HCT116 (cell line): ENCODE measurements at regions not wholly inside any gene's neighbourhood (a gene's known extent, or its start where the extent isn't known, plus 50 kb on each side); places are given as distances from the start of the nearest gene placed in this dataset.

ENCODE experiments used
- ATAC-seq: fragments of 200-7000 bp; cut with Tn5 transposase; 2 replicates; pipeline ENCODE4 v1.9.1; 2020; ENCODE audit warnings: mild to moderate bottlenecking, moderate library complexity
- BruUV-seq: library from RNA; stranded (reverse); fragments of 400-500 nt; replicated peaks from 2 replicates; lab custom pipeline; 2021; lab: Mats Ljungman, UMichigan
- CTCF ChIA-PET: fragments of 300-600 bp; sonication (Branson Sonifier 250); formaldehyde crosslinking; loops from one replicate; lab custom pipeline; 2021; ENCODE audit warnings: antibody characterized with exemption; lab: Charles Lee
- POLR2A ChIA-PET: fragments of 300-600, 350-600 bp; sonication (Branson Sonifier 250); formaldehyde crosslinking; loops from one replicate; lab custom pipeline; 2021; ENCODE audit warnings: antibody characterized with exemption; lab: Charles Lee
- RAD21 ChIA-PET, 2 experiments: fragments of 300-600 bp; sonication (Branson Sonifier 250); formaldehyde crosslinking; loops; one replicate each; lab custom pipeline; 2023; ENCODE audit warnings: low total read pairs in 2 of 2; ENCODE audit not compliant: uncharacterized antibody in 2 of 2, unreplicated experiment in 2 of 2, low non-redundant PET in 1 of 2; lab: Charles Lee
- DNase-seq: peaks from one replicate; pipeline ENCODE4 v3.0.0-alpha.2; 2010; ENCODE audit warnings: low read depth, low spot score
- H2AFZ ChIP-seq: fragments of 200-600 bp; shearing (Covaris generic), sonication (generic); 2 replicates; pipeline ENCODE4 v1.6.1; 2017; ENCODE audit warnings: low read depth, mixed run types, mixed read lengths, antibody characterized with exemption, low read length; ENCODE audit not compliant: poor library complexity, severe bottlenecking
- H3K27ac ChIP-seq: 2 replicates; pipeline ENCODE4 v1.5.1; 2012; ENCODE audit warnings: low read depth, low read length
- H3K27me3 ChIP-seq: fragments of 200-600 bp; sonication (generic); 2 replicates; pipeline ENCODE4 v1.6.1; 2016; ENCODE audit warnings: mixed run types, low read length, mixed read lengths; ENCODE audit not compliant: insufficient read depth
- H3K36me3 ChIP-seq, 2 experiments: fragments of 200-500 bp in 1 of 2; fragments of 200-600 bp in 1 of 2; sonication (Bioruptor generic) in 1 of 2; sonication (generic) in 1 of 2; 2 replicates each; pipeline versions ENCODE4 v1.5.1 to v1.6.1; 2014 to 2016; ENCODE audit warnings: low read length in 2 of 2, inconsistent platforms in 1 of 2, mixed read lengths in 1 of 2, mixed run types in 1 of 2; ENCODE audit not compliant: insufficient read depth in 2 of 2, control insufficient read depth in 1 of 2
- H3K4me1 ChIP-seq, 2 experiments: fragments of 200-600 bp in 1 of 2; sonication (generic) in 1 of 2; 2 replicates each; pipeline versions ENCODE4 v1.5.1 to v1.6.1; 2012 to 2017; ENCODE audit warnings: low read length in 2 of 2, inconsistent platforms in 1 of 2, mild to moderate bottlenecking in 1 of 2, mixed read lengths in 1 of 2, mixed run types in 1 of 2, moderate library complexity in 1 of 2; ENCODE audit not compliant: insufficient read depth in 2 of 2, control insufficient read depth in 1 of 2
- H3K4me2 ChIP-seq: fragments of 200-600 bp; sonication (generic); 2 replicates; pipeline ENCODE4 v1.6.1; 2017; ENCODE audit warnings: mixed run types, low read length, mixed read lengths
- H3K4me3 ChIP-seq, 2 experiments: fragments of 200-600 bp in 1 of 2; sonication (generic) in 1 of 2; replicated peaks in 1 of 2; 2 replicates each; pipeline ENCODE4 v1.5.1; 2011 to 2016; ENCODE audit warnings: low read length in 2 of 2, control low read depth in 1 of 2, low read depth in 1 of 2, mild to moderate bottlenecking in 1 of 2, mixed read lengths in 1 of 2, mixed run types in 1 of 2
- H3K79me2 ChIP-seq: fragments of 200-600 bp; sonication (generic); 2 replicates; pipeline ENCODE4 v1.6.1; 2017; ENCODE audit warnings: mild to moderate bottlenecking, mixed run types, low read length, moderate library complexity, mixed read lengths; ENCODE audit not compliant: insufficient read depth
- H3K9ac ChIP-seq: fragments of 200-600 bp; sonication (generic); 2 replicates; pipeline ENCODE4 v1.6.1; 2016; ENCODE audit warnings: low read length, mixed read lengths
- H3K9me2 ChIP-seq: fragments of 200-600 bp; sonication (generic), shearing (Covaris generic); 2 replicates; pipeline ENCODE4 v1.6.1; 2017; ENCODE audit warnings: mixed run types, mild to moderate bottlenecking, moderate library complexity; ENCODE audit not compliant: insufficient read depth
- H3K9me3 ChIP-seq, 2 experiments: fragments of 200-500 bp in 1 of 2; fragments of 200-600 bp in 1 of 2; sonication (Bioruptor generic) in 1 of 2; sonication (generic) in 1 of 2; 2 replicates each; pipeline ENCODE4 v1.6.1; 2014 to 2017; ENCODE audit warnings: low read length in 2 of 2, mixed read lengths in 2 of 2, inconsistent platforms in 1 of 2, low read depth in 1 of 2, mild to moderate bottlenecking in 1 of 2, mixed run types in 1 of 2, moderate library complexity in 1 of 2; ENCODE audit not compliant: control insufficient read depth in 1 of 2, insufficient read depth in 1 of 2
- H4K20me1 ChIP-seq: fragments of 200-600 bp; sonication (generic), shearing (Covaris generic); 2 replicates; pipeline ENCODE4 v1.6.1; 2017; ENCODE audit warnings: mixed run types, mild to moderate bottlenecking, moderate library complexity; ENCODE audit not compliant: insufficient read depth
- CEBPB ChIP-seq: IDR thresholded peaks from 2 replicates; pipeline ENCODE4 v1.6.1; 2012; ENCODE audit warnings: low read depth
- CTCF ChIP-seq, 3 experiments: fragments of 200-600 bp in 1 of 3; sonication (generic) in 1 of 3; IDR thresholded peaks in 2 of 3; conservative IDR thresholded peaks in 1 of 3; 2 replicates each; pipeline ENCODE4 v1.5.1; 2012 to 2017; ENCODE audit warnings: low read depth in 2 of 3, low read length in 2 of 3, antibody characterized with exemption in 1 of 3, borderline replicate concordance in 1 of 3, control low read depth in 1 of 3, mild to moderate bottlenecking in 1 of 3, mixed read lengths in 1 of 3, mixed run types in 1 of 3, moderate library complexity in 1 of 3; ENCODE audit not compliant: insufficient read depth in 1 of 3
- EGR1 ChIP-seq: IDR thresholded peaks from 2 replicates; pipeline ENCODE4 v1.6.1; 2012; ENCODE audit warnings: low read depth
- EZH2 ChIP-seq: fragments of 200-600 bp; sonication (generic); IDR thresholded peaks from 2 replicates; pipeline ENCODE4 v1.6.1; 2017; ENCODE audit warnings: antibody characterized with exemption, mixed run types
- FOSL1 ChIP-seq: IDR thresholded peaks from 2 replicates; pipeline ENCODE4 v1.6.1; 2012; ENCODE audit warnings: low read depth
- MAX ChIP-seq: IDR thresholded peaks from 2 replicates; pipeline ENCODE4 v1.6.1; 2012
- POLR2AphosphoS5 ChIP-seq: IDR thresholded peaks from 2 replicates; pipeline ENCODE4 v1.6.1; 2011; ENCODE audit warnings: mild to moderate bottlenecking, low read depth, low read length, moderate library complexity
- SIN3A ChIP-seq: IDR thresholded peaks from 2 replicates; pipeline ENCODE4 v1.6.1; 2012; ENCODE audit warnings: low read depth
- ZFX ChIP-seq: fragments of 450-650 bp; IDR thresholded peaks from 2 replicates; pipeline ENCODE4 v1.6.1; 2017
- intact Hi-C: fragments of 100-400 bp; cut with micrococcal nuclease; formaldehyde crosslinking; loops from 2 replicates; pipeline ENCODE4 v1.10.0; 2022

- POLR2A ChIA-PET = no interaction called here
These were observed 999.4 kb upstream of the GJE1 start for GRCh38 chr6:141133346-141133745.

GRCh38 chr6:141131616-141132015 lies 1001.1 kb upstream of the GJE1 start:
- H3K4me2 ChIP-seq = no peak overlapping the region
- TF ChIP-seq FOSL1 (no peak), CTCF (IDR thresholded peaks at IDR 0.05 in 2 of 3, conservative IDR thresholded peaks at IDR 0.05 in 1 of 3; ENCODE audit: borderline replicate concordance in 1 of 3, insufficient read depth in 1 of 3, low read depth in 2 of 3, low read length in 2 of 3) (no peak), MAX (no peak)
- TF ChIP-seq, all 23 proteins: peak for 0
- BruUV-seq = no TSS peak
- H3K4me3 ChIP-seq = no peak overlapping the region
- RAD21 ChIA-PET = no interaction called here
- no peak overlapping the region for H3K27ac ChIP-seq
- no peak overlapping the region for H3K9ac ChIP-seq
- no peaks in the 10 kb centered on the region for H3K36me3 ChIP-seq
- H3K9me3 ChIP-seq = no peaks in the 10 kb centered on the region
- H3K9me2 ChIP-seq = no peaks in the 10 kb centered on the region
- H3K27me3 ChIP-seq = no peaks in the 10 kb centered on the region
- intact Hi-C loops = no loop called here
- H2AFZ ChIP-seq = no peak overlapping the region
- CTCF ChIA-PET = no interaction called here
- DNase-seq = no peak
- H4K20me1 ChIP-seq = no peaks in the 10 kb centered on the region
- POLR2A ChIA-PET = no interaction called here
- H3K79me2 ChIP-seq = no peaks in the 10 kb centered on the region
- H3K4me1 ChIP-seq = no peaks in the 10 kb centered on the region
- ATAC-seq = no peak

More at GRCh38 chr6:141133346-141133745, 999.4 kb upstream of the GJE1 start:
- H3K4me1 ChIP-seq = no peaks in the 10 kb centered on the region
- no peak for DNase-seq
- BruUV-seq = no TSS peak
- H3K27ac ChIP-seq = no peak overlapping the region
- TF ChIP-seq EGR1 = no peak
- no peak for TF ChIP-seq SIN3A
- no peak for TF ChIP-seq POLR2AphosphoS5
- TF ChIP-seq CEBPB = no peak
- TF ChIP-seq ZFX = no peak
- no peak for TF ChIP-seq EZH2
- no peak for ATAC-seq
- H3K9me2 ChIP-seq = no peaks in the 10 kb centered on the region
- no peaks in the 10 kb centered on the region for H3K27me3 ChIP-seq
- no peaks in the 10 kb centered on the region for H3K36me3 ChIP-seq
- no peak overlapping the region for H3K4me2 ChIP-seq
- intact Hi-C loops = no loop called here
- no peaks in the 10 kb centered on the region; a peak in 1 of 4 replicates for H3K9me3 ChIP-seq
- no peak overlapping the region for H3K4me3 ChIP-seq
- no peaks in the 10 kb centered on the region for H4K20me1 ChIP-seq
- CTCF ChIA-PET = no interaction called here
- H3K79me2 ChIP-seq = no peaks in the 10 kb centered on the region
- H2AFZ ChIP-seq = no peak overlapping the region
- RAD21 ChIA-PET = no interaction called here
- no peak overlapping the region for H3K9ac ChIP-seq
